GM23248 (cell line): ENCODE measurements at regions not wholly inside any gene's neighbourhood (a gene's known extent, or its start where the extent isn't known, plus 50 kb on each side); places are given as distances from the start of the nearest gene placed in this dataset.

Experiments
- EZH2 ChIP-seq: fragments of 200-600 bp; sonication (generic); IDR thresholded peaks from 2 replicates; pipeline ENCODE4 v1.6.1; 2018; ENCODE audit warnings: antibody characterized with exemption, mild to moderate bottlenecking; ENCODE audit not compliant: insufficient read depth, poor library complexity, severe bottlenecking
- EZH2phosphoT487 ChIP-seq: fragments of 200-600 bp; sonication (generic); IDR thresholded peaks from 2 replicates; pipeline ENCODE4 v1.6.1; 2018; ENCODE audit warnings: antibody characterized with exemption, moderate library complexity, mild to moderate bottlenecking, low read depth; ENCODE audit not compliant: insufficient read depth

DNA sequence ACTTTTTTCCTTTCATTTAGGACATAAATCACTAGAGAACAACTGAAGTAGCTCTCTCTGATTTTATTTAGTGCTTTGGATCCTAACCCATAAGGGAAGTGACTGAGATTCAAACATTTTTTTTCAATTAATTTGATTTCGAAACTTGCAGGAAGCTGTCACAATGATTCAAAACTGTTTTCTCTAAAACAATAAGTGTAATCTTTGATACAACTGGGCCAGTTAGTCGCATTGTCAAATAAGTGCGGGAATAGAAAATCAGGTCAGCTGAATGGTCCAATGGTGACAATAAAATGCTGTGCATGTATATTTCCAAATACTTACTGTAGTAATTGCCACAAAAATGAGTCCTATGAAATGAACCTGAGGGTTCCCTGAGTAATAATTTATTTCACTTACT, 930.8 kb downstream of the TFAP2A start:
- TF ChIP-seq EZH2phosphoT487 (no peak), EZH2 (no peak)
